HUES6 (cell line): ENCODE measurements at regions not wholly inside any gene's neighbourhood (a gene's known extent, or its start where the extent isn't known, plus 50 kb on each side); places are given as distances from the start of the nearest gene placed in this dataset.

Source experiments
- H3K27ac ChIP-seq: 2 replicates; pipeline ENCODE4 v1.7.0; 2013; ENCODE audit warnings: low read depth, mild to moderate bottlenecking, low read length, inconsistent platforms
- H3K27me3 ChIP-seq: 2 replicates; pipeline ENCODE4 v1.6.1; 2013; ENCODE audit warnings: low read length; ENCODE audit not compliant: control insufficient read depth, insufficient read depth
- H3K36me3 ChIP-seq: 2 replicates; pipeline ENCODE4 v1.6.1; 2013; ENCODE audit warnings: low read length; ENCODE audit not compliant: control insufficient read depth, insufficient read depth
- H3K4me1 ChIP-seq: 2 replicates; pipeline ENCODE4 v1.6.1; 2013; ENCODE audit warnings: low read length; ENCODE audit not compliant: control insufficient read depth, insufficient read depth
- H3K4me3 ChIP-seq: 2 replicates; pipeline ENCODE4 v1.5.1; 2013; ENCODE audit warnings: low read depth, low read length
- H3K9ac ChIP-seq: one replicate; pipeline ENCODE4 v1.6.1; 2013; ENCODE audit warnings: mild to moderate bottlenecking, low read length
- H3K9me3 ChIP-seq: 2 replicates; pipeline ENCODE4 v1.6.1; 2013; ENCODE audit warnings: low read depth, low read length; ENCODE audit not compliant: control insufficient read depth, insufficient read depth

GRCh38 chr4:180148737-180149136, 2094.5 kb upstream of the TENM3 start:
- Histone ChIP-seq H3K4me3 (no peak overlapping the region), H3K9me3 (no peaks in the 10 kb centered on the region), H3K4me1 (peaks cover 5% of the 10 kb centered on the region), H3K27ac (no peak overlapping the region), H3K27me3 (no peaks in the 10 kb centered on the region), H3K36me3 (no peaks in the 10 kb centered on the region), H3K9ac (no peak overlapping the region)

GRCh38 chr4:180150818-180151217, 2092.4 kb upstream of the TENM3 start:
- Histone ChIP-seq H3K36me3 (no peaks in the 10 kb centered on the region), H3K9ac (no peak overlapping the region), H3K9me3 (no peaks in the 10 kb centered on the region), H3K27me3 (no peaks in the 10 kb centered on the region), H3K4me1 (peaks cover 7% of the 10 kb centered on the region; the same call in 1 of the 2 replicates), H3K27ac (no peak overlapping the region), H3K4me3 (no peak overlapping the region)

DNA sequence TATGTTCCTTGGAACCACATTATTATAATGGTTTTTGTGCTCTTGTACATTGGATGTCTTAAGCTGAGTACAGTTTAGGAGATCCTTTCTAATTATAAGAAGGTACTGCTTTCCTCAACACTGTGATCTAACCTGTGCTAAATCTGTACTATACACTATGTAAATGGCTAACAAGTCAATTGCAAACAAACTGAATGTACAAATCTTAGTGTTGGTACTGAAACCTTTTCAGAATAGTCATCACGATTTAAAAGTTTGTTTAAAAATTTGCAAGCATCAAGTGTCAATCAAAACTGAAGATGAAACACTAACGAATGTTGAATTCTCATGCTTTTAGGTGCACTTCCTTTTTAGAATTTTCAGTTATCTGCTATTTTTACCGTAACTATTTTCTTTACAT, 2090.4 kb upstream of the TENM3 start:
- H3K4me3 ChIP-seq = no peak overlapping the region
- H3K36me3 ChIP-seq = no peaks in the 10 kb centered on the region
- H3K27me3 ChIP-seq = no peaks in the 10 kb centered on the region
- H3K9ac ChIP-seq = no peak overlapping the region
- no peaks in the 10 kb centered on the region for H3K9me3 ChIP-seq
- H3K27ac ChIP-seq = no peak overlapping the region
- peaks cover 7% of the 10 kb centered on the region; the same call in 1 of the 2 replicates for H3K4me1 ChIP-seq

DNA sequence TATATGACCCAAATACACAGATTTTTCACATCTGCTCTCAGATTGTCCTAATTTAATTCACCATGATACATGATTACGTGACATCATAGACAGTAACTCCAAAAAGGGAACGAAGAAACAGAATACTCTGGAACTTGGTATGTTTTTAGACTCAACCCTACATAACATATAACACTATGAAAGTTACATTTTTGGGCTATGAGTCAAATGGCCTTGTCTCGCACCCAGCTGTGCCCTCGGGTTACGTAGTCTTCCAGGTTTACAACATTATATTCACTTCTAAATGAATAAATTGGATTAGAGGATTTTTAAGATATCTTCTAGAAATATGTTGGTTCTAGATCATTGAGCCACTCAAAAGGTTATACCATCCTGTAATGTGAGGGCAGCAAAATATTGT, 2089.6 kb upstream of the TENM3 start:
- Histone ChIP-seq H3K4me1 (peaks cover 7% of the 10 kb centered on the region; the same call in 1 of the 2 replicates), H3K4me3 (no peak overlapping the region), H3K27me3 (no peaks in the 10 kb centered on the region), H3K27ac (no peak overlapping the region), H3K36me3 (no peaks in the 10 kb centered on the region), H3K9me3 (no peaks in the 10 kb centered on the region), H3K9ac (no peak overlapping the region)

- H3K9ac ChIP-seq = no peak overlapping the region
- peaks cover 10% of the 10 kb centered on the region; the same call in 1 of the 2 replicates for H3K4me1 ChIP-seq
- no peaks in the 10 kb centered on the region for H3K27me3 ChIP-seq
- no peaks in the 10 kb centered on the region for H3K36me3 ChIP-seq
- H3K4me3 ChIP-seq = no peak overlapping the region
- no peak overlapping the region for H3K27ac ChIP-seq
- no peaks in the 10 kb centered on the region for H3K9me3 ChIP-seq
These were observed 2086.5 kb upstream of the TENM3 start for GRCh38 chr4:180156684-180157083.

DNA sequence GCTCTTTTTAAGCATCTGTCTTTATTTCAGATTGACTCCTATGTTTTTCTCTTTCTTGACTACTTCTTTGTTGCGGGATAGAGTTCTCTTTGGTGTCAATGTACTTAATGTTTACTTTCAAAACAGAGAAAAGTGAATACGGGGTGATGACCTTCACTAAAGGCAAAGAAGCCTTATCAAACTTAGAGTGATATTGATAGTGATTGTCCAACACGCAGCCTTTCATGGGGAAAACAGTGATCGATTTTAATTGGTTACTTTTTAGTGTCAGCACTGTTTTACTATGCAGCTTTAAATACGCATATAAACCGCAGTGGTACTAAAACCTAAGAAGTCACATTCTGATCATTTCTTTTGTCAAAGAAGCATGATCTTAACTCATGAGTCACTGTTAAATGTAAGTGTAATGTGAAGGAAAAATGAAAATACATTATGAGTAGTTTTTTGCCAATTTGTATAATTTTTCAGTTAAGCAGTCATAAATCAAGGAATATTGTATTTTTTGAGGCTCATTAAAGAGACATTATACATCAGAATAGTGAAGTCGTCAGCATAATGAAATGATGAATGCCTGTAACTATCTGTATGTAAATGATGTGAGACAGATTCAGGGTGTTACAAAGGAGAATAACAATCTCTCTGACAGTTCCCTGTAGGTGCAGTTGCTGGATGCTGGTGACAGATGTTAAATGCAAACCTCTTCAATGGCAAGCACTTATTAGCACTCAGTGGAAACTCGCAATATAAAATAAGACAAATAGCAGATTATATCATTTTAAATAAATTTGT, 2082.8 kb upstream of the TENM3 start:
- Histone ChIP-seq H3K9me3 (no peaks in the 10 kb centered on the region), H3K4me1 (0 out of 2 replicates have a peak, but pooled peaks cover 3% of the 10 kb centered on the region), H3K36me3 (no peaks in the 10 kb centered on the region), H3K27me3 (no peaks in the 10 kb centered on the region), H3K4me3 (no peak overlapping the region), H3K27ac (no peak overlapping the region), H3K9ac (no peak overlapping the region)

DNA sequence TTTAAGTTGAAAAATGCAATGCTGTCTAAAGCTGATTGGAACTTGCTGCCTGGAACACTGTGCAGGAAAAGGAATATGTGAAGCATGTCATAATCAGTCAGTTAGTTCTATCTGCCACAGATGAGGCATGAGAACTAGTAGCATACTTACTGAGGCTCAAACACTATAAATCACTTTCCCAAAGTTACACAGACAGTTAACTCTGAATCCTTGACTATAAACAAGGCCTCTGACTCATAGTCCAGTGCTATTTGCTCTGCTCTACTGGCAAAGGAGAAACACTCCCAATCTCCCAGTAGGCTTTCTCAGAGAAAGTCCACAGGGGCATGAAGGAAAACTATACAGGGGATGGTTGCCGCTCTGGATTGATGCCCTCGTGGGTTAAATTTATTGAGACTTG, 2078.4 kb upstream of the TENM3 start:
- Histone ChIP-seq H3K9ac (no peak overlapping the region), H3K4me1 (0 out of 2 replicates have a peak, but pooled peaks cover 3% of the 10 kb centered on the region), H3K4me3 (no peak overlapping the region), H3K9me3 (no peaks in the 10 kb centered on the region), H3K27ac (no peak overlapping the region), H3K36me3 (no peaks in the 10 kb centered on the region), H3K27me3 (no peaks in the 10 kb centered on the region)

DNA sequence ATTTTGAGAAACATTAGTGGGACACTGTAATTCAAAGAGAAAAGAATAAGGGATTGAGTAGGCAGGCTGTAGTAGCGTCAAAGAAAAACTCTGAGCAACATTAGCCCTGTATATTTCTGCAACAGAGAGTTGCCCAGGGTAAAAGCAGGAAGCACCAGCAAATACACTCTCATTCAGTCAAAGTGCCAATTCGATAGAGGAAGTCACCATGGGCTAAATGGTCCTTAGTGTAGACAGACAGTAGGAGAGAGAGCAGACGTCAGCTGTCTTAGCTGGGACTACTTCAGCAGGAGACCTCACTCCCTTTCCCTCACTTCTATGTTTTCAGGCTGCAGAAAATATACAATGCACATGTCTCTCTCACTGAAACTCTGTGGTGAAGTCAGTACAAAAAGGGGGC, 2073.8 kb upstream of the TENM3 start:
- Histone ChIP-seq H3K4me3 (no peak overlapping the region), H3K27ac (no peak overlapping the region), H3K27me3 (no peaks in the 10 kb centered on the region), H3K4me1 (peaks cover 3% of the 10 kb centered on the region; the same call in 1 of the 2 replicates), H3K36me3 (no peaks in the 10 kb centered on the region), H3K9me3 (no peaks in the 10 kb centered on the region), H3K9ac (no peak overlapping the region)

GRCh38 chr4:180169966-180170365, 2073.2 kb upstream of the TENM3 start:
- no peak overlapping the region for H3K27ac ChIP-seq
- H3K27me3 ChIP-seq = no peaks in the 10 kb centered on the region
- no peaks in the 10 kb centered on the region for H3K36me3 ChIP-seq
- H3K4me3 ChIP-seq = no peak overlapping the region
- no peaks in the 10 kb centered on the region for H3K9me3 ChIP-seq
- H3K4me1 ChIP-seq = peaks cover 3% of the 10 kb centered on the region; the same call in 1 of the 2 replicates
- no peak overlapping the region for H3K9ac ChIP-seq

GRCh38 chr4:180179146-180179545, 2064.1 kb upstream of the TENM3 start:
- Histone ChIP-seq H3K27me3 (no peaks in the 10 kb centered on the region), H3K4me3 (no peak overlapping the region), H3K36me3 (no peaks in the 10 kb centered on the region), H3K9me3 (no peaks in the 10 kb centered on the region), H3K4me1 (no peaks in the 10 kb centered on the region), H3K27ac (no peak overlapping the region), H3K9ac (no peak overlapping the region)

DNA sequence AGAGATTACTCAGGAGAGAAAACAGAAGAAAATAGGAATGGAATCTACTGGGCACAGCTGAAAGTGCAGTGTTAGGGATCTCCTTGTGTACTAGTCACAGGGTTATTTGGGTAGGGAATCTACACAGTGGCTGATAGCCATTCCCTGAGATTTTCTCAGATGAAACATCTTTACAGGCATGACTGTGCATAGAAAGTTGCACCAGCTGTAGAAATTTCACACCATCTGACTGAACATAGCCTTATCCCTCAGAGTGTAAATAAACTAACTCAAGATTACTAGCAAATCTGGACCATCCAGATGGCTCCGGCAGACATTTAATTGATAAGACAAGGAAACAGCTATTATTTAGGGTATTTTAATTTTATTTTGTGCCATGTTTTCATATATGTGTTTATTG, 2053.5 kb upstream of the TENM3 start:
- Histone ChIP-seq H3K36me3 (no peaks in the 10 kb centered on the region), H3K4me1 (no peaks in the 10 kb centered on the region), H3K27ac (no peak overlapping the region), H3K27me3 (no peaks in the 10 kb centered on the region), H3K9ac (no peak overlapping the region), H3K9me3 (no peaks in the 10 kb centered on the region), H3K4me3 (no peak overlapping the region)
